ENCODE measurements at regions not wholly inside any gene's neighbourhood (a gene's known extent, or its start where the extent isn't known, plus 50 kb on each side); places are given as distances from the start of the nearest gene placed in this dataset.
"Not testable (repeated sequence)": the region's sequence is repeated elsewhere in the genome, so short reads cannot be mapped to it uniquely, and the experiment has no call there.

- DNase-seq (ENCODE audit: low spot score): no peak
Measured at GRCh38 chr5:32928761-32929160, 217.6 kb downstream of the NPR3 start.

- DNase-seq (ENCODE audit: low spot score): not testable (repeated sequence)
Measured at GRCh38 chr5:32931438-32931837, 220.3 kb downstream of the NPR3 start.

GRCh38 chr5:32932241-32932935 lies 221.3 kb downstream of the NPR3 start:
- no peak for DNase-seq (ENCODE audit: low spot score)

DNA sequence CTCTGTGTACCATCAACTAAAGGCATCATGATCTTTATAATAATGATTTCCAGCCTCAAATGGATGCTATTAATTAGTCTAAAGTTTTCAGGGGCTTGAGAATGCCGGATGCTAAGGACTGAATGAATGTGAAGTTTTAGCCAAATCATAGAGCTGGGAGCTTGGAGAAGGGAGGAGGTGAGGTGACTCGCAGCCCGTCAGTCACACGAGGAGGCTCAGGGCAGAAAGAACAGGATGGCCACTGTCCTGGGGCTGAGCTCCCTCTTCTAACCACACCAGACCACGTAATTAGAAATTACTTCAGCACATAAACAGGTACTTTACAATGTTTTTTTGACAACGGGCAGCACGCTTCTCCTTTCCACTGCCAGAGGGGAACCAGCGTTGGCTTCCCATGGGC lies 222.6 kb downstream of the NPR3 start:
- no peak for DNase-seq (ENCODE audit: low spot score)

DNA sequence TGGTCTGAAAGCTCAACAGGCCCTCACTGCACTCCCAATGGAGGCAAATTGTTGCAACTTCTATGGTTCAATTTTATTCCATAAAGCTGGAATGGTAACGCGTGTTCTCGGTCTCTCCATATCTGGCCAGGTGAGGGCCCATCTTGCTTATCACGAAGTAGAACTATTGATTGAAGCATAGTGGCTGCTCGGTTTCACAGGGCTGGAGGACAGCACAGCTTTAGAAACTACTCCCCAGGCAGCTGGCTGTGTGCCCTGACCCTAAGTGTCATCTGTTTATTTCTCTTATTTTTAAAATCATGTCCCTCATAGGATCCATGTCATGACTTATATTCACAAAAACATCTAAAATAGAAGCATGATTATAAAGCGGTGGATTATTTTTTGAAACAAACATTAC lies 223.4 kb downstream of the NPR3 start:
- no peak for DNase-seq (ENCODE audit: low spot score)

DNA sequence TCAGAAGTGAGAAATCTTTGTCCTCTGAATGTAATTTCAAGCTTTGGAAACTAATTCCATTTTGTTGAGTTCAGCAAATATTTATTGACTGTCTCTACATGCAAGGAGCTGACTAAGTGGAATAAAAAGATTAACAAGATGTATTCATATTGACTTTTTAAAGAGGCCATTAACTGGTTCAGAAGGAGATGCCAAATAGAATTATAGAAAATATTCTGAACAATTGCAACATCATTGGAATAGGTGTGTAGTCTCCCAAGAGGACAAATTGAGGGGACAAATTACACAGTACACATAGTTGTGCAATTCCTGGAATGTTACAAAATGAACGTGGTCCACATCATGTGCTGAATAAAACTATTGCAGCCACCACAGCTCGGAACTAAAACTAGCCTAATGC lies 224.2 kb downstream of the NPR3 start:
- no peak for DNase-seq (ENCODE audit: low spot score)

DNA sequence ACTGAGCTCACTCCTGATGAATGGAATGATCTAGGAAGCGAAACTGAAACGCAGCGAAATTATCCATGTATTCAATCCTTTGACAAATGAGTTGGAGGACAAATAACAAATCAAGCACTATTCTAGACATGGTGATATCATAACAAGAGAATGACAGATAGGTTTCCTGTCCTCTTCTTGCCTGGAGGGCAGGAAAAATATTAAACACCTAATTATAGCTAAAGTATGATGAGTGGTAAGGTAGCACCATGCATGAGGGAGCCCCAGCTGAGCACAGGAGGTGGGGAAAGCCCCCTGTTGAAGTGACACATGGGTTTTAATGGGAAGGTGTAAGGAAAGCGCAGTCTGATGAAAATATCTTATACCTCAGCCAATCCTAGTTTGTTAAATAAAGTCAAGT lies 225.2 kb downstream of the NPR3 start:
- no peak for DNase-seq (ENCODE audit: low spot score)

DNA sequence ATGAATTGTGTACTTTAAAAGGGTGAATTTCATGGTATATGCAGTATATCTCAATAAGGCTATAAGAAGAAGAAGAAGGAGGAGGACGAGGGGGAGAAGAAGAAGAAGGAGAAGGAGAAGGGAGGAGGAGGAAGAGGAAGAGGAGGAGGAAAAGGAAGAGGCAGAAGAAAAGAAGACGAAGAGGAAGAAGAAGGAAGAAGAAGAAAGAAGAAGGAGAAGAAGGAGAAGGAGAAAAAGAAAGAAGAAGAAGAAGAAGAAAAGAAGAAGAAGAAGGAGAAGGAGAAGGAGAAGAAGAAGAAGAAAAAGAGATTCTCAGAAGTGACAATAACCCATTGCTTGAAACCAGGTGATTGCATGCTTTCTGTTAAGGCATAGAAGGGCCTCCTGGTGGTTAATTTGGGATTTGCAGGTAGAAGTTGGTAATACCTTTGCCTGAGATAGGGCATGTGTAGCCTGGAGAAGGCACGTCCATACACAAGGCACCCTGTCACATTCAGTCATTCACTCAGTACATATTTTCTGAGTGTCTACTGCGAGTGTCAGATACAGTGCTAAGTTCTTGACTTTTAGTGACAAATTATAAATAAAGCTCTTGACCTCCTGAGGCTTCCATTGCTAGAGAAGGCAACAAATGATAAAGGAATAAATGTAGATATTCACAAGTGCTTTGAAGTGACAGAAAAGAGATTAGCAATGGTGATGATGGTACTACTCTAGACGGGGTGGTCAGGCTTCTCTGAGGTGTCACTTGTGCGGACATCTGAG lies 231.3 kb downstream of the NPR3 start:
- DNase-seq (ENCODE audit: low spot score): peak; percentile 15

DNA sequence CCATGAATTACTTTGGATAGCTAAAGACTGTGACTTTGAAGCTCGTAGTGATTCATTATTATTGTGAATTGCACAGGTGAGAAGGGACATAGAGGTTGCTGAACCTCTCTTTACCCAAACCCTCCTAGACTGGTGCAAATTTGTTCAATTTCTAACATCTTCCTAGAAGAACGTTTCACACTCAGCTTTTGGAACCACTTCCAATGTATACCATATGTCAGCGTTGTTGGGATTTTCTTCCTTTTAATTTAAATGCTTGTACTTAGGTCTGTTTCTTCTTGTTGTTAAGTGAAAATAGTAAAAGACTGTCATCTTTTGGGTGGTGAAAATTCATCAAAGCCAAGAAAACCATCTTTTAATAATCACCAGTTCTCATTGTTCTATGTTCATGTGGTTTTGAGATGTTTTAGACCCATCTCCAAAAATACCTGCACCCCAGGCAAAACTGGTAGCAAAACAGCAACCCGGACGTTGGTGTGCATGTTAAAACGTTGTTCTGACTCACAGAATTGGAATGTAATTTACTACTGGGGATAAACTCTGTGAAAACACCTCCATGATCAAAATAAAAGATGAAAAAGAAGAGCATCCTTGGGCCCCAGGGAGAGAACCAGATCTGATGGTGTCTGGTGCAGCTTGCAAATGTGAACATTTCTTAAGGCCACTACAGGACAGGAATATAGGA lies 238.3 kb downstream of the NPR3 start:
- DNase-seq (ENCODE audit: low spot score): no peak

DNA sequence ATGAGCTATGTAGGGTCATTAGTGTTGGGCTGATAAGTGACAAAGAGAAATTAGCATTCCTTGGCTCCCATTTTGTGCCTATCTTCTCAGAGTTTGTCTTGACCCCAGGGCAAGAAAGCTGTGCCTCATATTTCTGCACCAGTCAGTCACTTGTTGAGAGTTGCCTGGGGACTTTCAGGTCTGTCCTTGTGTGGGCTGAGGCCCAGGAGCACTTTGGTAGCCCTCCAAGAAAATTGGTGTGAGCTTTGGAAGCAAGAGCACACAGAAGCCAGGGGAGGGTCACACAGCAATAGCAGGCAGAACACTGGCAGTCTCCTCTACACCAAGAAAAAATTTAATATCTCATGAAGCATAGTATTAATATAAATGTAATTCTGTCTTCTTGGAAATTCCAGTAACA lies 239.9 kb downstream of the NPR3 start:
- no peak for DNase-seq (ENCODE audit: low spot score)

DNA sequence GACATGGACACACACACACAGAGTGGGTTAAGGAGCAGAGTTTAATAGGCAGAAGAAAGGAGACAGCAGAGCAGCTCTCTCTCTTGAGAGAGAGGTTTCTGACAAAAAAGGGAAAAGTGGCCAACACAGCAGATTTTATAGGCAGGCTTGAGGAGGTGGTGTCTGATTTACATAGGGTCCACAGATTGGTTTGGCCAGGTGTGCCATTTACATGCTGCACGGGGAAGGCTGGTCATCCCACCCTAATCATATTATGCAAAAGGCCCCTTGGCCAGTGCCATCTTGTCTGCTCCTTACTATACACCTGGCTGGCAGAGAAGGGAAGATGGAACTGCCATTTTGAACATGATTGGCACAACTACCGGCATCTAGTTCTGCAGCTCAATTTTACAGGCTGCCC lies 240.8 kb downstream of the NPR3 start:
- DNase-seq (ENCODE audit: low spot score): no peak

GRCh38 chr5:32952421-32952820 lies 241.3 kb downstream of the NPR3 start:
- not testable (repeated sequence) for DNase-seq (ENCODE audit: low spot score)

GRCh38 chr5:32953694-32954093 lies 242.6 kb downstream of the NPR3 start:
- no peak for DNase-seq (ENCODE audit: low spot score)

DNA sequence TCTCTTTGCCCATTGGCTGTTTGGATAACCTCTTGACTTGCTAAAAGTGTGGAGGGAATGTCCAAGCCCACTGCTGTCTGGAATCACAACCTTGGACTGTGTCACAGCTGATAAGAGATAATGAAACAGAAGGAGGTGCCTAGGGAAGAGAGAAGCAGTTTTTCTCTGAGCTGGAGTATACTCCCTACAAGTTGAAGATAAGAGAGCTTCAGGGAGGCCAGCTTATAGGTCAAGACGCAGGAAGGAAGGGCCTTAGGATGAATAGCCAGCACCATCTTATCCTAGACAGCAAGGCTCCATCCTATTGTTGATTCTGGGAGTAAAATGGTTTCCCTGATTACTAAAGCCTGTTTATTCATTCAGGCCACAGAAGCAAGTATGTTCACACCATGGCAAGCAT lies 244.7 kb downstream of the NPR3 start:
- DNase-seq (ENCODE audit: low spot score): no peak

DNA sequence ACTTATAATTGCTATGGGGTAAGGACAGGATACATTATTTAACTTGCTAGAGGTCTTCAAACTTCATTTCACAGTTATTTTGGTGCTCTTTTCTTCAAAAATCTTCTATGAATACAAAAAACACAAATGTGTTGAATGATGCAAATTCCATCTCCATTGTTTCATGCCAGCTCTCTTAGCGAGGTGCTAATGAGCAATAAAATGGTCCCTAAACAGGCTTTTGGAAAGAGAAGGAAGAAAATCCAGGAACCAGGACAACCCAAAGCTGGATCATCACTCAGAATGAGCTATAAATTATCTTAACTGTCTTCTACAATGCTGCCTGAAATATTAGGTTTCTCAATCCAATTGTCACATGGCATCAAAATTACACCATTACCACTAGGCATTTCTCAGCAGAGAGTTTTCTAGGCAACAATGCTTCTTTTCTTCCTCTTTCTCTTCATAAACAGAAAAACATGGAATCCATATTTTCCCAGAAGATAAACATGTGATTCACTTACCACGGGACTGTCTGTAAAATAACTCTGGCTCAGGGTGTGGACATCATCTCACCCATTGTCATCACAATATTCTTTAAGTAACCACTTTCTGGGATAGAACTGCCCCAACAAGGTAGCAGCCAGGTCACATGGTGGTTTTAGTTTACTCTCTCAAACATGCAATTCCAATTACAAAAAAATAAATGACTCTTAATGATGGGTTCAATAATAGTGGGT lies 249.4 kb downstream of the NPR3 start:
- no peak for DNase-seq (ENCODE audit: low spot score)

- DNase-seq (ENCODE audit: low spot score): no peak
Measured at GRCh38 chr5:32961059-32961415, 249.9 kb downstream of the NPR3 start.

DNA sequence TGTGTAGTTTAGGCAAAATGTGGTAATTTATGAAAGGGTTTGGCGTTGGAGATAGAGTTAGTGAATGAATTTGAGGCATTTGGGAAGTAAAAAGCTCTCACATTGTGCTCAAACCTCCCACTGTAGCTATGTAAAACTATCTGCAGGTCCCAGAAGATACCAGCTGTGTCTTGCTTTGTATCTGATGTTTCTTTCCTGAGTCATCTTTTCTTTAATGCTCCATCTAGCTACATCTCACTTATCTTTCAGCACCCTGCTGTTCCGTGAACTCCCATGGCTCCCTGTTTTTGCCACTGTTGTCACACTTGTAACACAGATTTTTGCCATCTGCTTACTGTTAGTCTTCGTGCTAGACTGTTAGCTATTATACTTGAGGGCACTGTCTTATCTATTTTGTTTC lies 253.1 kb downstream of the NPR3 start:
- no peak for DNase-seq (ENCODE audit: low spot score)

GRCh38 chr5:32973646-32974045 lies 262.5 kb downstream of the NPR3 start:
- no peak for DNase-seq (ENCODE audit: low spot score)

GRCh38 chr5:32975656-32976375 lies 264.7 kb downstream of the NPR3 start:
- DNase-seq (ENCODE audit: low spot score): no peak

DNA sequence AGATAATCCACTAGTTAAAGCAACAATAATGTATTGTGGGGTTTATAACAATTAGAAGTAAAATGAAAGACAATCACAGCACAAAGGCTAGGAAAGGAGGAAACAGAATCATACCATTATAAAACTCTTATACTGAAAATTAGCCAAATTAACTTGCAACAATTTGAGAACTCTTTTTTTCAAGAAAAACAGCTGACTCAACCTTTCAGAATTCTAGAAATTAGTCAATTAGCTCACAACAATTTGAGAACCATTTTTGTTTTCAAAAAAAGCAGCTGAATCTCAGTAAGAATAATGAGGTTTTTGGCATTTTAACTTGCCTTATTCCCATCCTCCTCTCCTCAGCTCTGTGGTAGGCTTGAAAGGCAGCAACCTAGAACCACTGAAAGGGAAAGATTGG lies 269.9 kb downstream of the NPR3 start:
- DNase-seq (ENCODE audit: low spot score): no peak

GRCh38 chr5:32984851-32985610 lies 273.9 kb downstream of the NPR3 start:
- DNase-seq (ENCODE audit: low spot score): no peak

All from SK-N-DZ (cell line).